ENCODE measurements at regions not wholly inside any gene's neighbourhood (a gene's known extent, or its start where the extent isn't known, plus 50 kb on each side); places are given as distances from the start of the nearest gene placed in this dataset.

DNA sequence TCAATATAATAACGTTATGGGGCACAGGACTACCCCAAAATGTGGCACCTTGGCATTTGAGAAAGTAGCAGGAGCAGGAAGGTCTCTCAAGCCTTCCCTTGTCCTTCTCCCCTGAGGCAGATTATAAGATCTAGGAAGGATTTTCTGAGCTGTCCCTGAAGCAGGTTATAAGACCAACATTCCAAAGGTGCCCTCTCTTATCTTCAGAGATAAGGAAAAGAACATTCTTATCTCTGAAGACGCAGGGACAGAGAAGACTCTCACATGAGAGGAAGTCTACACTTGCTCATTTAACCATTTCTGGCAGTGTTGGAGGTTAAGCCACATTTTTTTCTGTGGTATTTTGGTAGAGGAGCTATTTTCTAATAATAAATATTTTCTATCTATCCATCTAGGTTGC is 437.9 kb upstream of the MAOA start:
- no peaks in the 10 kb centered on the region for H3K27me3 Mint-ChIP-seq
- ATAC-seq (no peak), DNase-seq (no peak)
- no peak overlapping the region for H3K4me3 Mint-ChIP-seq
- TF ChIP-seq, protein P1, sequence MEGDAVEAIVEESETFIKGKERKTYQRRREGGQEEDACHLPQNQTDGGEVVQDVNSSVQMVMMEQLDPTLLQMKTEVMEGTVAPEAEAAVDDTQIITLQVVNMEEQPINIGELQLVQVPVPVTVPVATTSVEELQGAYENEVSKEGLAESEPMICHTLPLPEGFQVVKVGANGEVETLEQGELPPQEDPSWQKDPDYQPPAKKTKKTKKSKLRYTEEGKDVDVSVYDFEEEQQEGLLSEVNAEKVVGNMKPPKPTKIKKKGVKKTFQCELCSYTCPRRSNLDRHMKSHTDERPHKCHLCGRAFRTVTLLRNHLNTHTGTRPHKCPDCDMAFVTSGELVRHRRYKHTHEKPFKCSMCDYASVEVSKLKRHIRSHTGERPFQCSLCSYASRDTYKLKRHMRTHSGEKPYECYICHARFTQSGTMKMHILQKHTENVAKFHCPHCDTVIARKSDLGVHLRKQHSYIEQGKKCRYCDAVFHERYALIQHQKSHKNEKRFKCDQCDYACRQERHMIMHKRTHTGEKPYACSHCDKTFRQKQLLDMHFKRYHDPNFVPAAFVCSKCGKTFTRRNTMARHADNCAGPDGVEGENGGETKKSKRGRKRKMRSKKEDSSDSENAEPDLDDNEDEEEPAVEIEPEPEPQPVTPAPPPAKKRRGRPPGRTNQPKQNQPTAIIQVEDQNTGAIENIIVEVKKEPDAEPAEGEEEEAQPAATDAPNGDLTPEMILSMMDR (IDR thresholded peaks at IDR 0.05) = no peak
- no peak overlapping the region for H3K27ac Mint-ChIP-seq
- no peaks in the 10 kb centered on the region for H3K4me1 Mint-ChIP-seq (ENCODE audit: low read depth)
- H3K36me3 Mint-ChIP-seq (ENCODE audit: low read depth) = no peaks in the 10 kb centered on the region
- ChIA-PET CTCF (no interaction called here), POLR2A (interaction anchor here (0.6 kb wide), 1 partner anchor 17 kb away, joined by 3 read pairs; no protein-coding TSS in a partner anchor)
- intact Hi-C loops (cut with micrococcal nuclease) = no loop called here
- peaks cover 10% of the 10 kb centered on the region for H3K9me3 Mint-ChIP-seq

DNA sequence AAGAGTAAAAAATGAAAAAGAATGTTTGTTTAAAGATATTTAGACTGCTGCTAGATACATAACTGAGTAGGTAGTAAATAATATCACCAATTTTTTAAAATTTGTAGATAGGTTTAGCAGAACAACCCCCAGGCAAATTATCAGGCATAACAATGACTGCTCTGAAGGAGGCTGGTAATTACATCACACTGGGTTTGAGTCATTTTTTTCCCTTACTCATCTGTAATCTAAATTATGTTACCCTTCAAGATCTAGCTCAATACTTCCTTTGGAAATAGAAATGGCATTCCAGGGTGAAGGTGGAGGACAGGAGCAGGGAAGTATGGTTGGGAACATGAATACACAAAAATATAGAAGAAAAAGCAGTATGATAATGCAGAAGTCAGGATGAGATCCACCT is 431.6 kb upstream of the MAOA start:
- CTCF ChIA-PET = no interaction called here
- POLR2A ChIA-PET = no interaction called here
- H3K4me3 Mint-ChIP-seq = no peak overlapping the region

DNA sequence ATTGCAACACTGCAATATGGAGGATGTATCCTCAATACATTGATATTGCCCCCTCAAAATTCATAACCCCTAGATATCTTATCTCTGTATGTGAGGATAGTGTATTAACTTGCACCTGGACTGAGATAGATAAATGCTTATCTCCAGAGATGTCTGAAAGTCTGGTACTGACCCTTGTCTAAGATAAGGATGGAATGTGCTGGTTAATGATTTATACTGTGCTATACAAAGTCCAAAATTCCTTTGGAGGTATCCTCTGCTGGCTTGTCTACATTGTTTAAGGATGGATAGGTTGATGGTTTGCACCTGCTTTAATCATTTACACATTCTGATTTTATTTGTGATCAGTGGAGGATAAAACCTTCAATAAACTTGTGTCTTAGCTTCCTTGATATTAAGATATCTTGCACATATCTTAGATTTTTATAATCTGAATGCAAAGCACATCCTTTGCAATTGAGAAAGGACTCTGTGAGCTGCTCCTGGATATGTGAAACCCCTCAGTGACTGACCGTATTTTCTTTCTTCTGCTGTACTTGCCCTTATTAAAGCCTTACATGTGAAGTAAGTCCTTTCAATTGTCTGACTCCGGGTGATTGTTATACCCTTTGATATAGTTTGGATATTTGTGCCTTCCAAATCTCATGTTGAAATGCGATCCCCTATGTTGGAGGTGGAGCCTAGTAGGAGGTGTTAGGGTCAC is 430.3 kb upstream of the MAOA start:
- ATAC-seq (no peak), DNase-seq (no peak)
- Mint-ChIP-seq H3K4me3 (no peak overlapping the region), H3K27ac (no peak overlapping the region), H3K9me3 (no peaks in the 10 kb centered on the region), H3K36me3 (ENCODE audit: low read depth) (no peaks in the 10 kb centered on the region), H3K4me1 (ENCODE audit: low read depth) (no peaks in the 10 kb centered on the region), H3K27me3 (no peaks in the 10 kb centered on the region)
- TF ChIP-seq, protein P1 (IDR thresholded peaks at IDR 0.05) = no peak
- POLR2A ChIA-PET = no interaction called here
- intact Hi-C loops (cut with micrococcal nuclease) = no loop called here
- CTCF ChIA-PET = no interaction called here

More for the DNA sequence above, 431.6 kb upstream of the MAOA start:
- no peaks in the 10 kb centered on the region for H3K36me3 Mint-ChIP-seq (ENCODE audit: low read depth)
- intact Hi-C loops (cut with micrococcal nuclease) = no loop called here
- H3K9me3 Mint-ChIP-seq = no peaks in the 10 kb centered on the region
- ATAC-seq (no peak), DNase-seq (no peak)
- TF ChIP-seq, protein P1 (IDR thresholded peaks at IDR 0.05) = no peak
- no peak overlapping the region for H3K27ac Mint-ChIP-seq
- H3K4me1 Mint-ChIP-seq (ENCODE audit: low read depth) = no peaks in the 10 kb centered on the region
- H3K27me3 Mint-ChIP-seq = no peaks in the 10 kb centered on the region

DNA sequence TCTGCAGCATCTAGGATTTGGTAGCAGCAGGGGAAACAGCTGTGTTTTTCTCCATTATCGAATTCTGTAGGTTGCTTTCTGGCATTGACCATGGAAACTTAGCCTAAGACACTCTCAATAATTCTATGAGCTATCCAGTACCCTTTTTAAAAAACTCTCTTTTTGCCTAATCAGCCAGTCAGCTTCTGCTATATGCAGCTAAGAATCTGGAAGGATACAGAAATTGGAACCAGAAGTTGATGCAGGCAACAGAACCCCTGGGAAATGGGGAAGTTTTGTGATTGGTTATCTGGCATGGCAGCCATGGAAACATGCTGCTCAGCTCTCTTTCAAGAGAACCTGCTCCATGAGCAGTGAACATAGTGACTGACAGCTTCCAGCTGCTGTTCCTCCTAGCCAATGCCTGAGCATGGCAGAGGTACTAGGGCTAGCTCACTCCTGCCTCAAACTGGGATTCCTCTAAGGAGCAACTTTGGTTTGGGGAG is 417.6 kb upstream of the MAOA start:
- Mint-ChIP-seq H3K4me1 (ENCODE audit: low read depth) (no peaks in the 10 kb centered on the region), H3K27me3 (no peaks in the 10 kb centered on the region), H3K36me3 (ENCODE audit: low read depth) (no peaks in the 10 kb centered on the region), H3K4me3 (no peak overlapping the region), H3K9me3 (no peaks in the 10 kb centered on the region), H3K27ac (no peak overlapping the region)
- intact Hi-C loops (cut with micrococcal nuclease) = no loop called here
- ChIA-PET POLR2A (no interaction called here), CTCF (no interaction called here)
- ATAC-seq (no peak), DNase-seq (no peak)
- TF ChIP-seq, protein P1 (IDR thresholded peaks at IDR 0.05) = no peak

DNA sequence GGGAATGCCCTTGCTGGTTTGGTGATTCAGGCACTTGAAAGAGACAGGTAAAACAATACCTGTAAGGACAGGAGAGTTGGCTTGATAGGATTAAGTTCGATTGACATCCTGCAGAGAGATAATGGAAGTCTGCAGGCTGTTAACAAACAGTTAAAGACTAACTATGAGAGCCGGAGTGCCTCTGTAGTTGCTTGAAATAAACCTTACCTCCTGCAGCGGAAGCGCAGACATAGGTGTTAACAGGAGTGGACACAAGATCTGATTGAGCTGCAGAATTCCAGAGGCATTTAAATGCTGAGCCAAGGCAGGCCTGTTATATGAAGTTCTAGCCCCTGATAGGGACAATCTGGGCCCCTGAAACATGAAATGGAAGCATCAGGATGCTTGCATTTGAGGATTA is 416.7 kb upstream of the MAOA start:
- Mint-ChIP-seq H3K27me3 (no peaks in the 10 kb centered on the region), H3K4me1 (ENCODE audit: low read depth) (no peaks in the 10 kb centered on the region), H3K9me3 (no peaks in the 10 kb centered on the region), H3K36me3 (ENCODE audit: low read depth) (no peaks in the 10 kb centered on the region), H3K4me3 (no peak overlapping the region), H3K27ac (no peak overlapping the region)
- ChIA-PET POLR2A (no interaction called here), CTCF (no interaction called here)
- intact Hi-C loops (cut with micrococcal nuclease) = no loop called here
- no peak for ATAC-seq
- no peak for DNase-seq
- TF ChIP-seq, protein P1 (IDR thresholded peaks at IDR 0.05) = no peak

Measured in activated CD8-positive, alpha-beta T cell treated with anti-CD3 and anti-CD28 coated beads for 36 hours (primary cell).